IgD-negative memory B cell (primary cell): ENCODE measurements at regions not wholly inside any gene's neighbourhood (a gene's known extent, or its start where the extent isn't known, plus 50 kb on each side); places are given as distances from the start of the nearest gene placed in this dataset.
"Not testable (repeated sequence)": the region's sequence is repeated elsewhere in the genome, so short reads cannot be mapped to it uniquely, and the experiment has no call there.

Experiments
- H3K27ac Mint-ChIP-seq, 3 donors: one replicate each; pipeline ENCODE4 v1.8.0; 2020 to 2022; ENCODE audit warnings: mild to moderate bottlenecking in 3 of 3, mixed read lengths in 3 of 3, moderate library complexity in 1 of 3
- H3K27me3 Mint-ChIP-seq: one replicate; pipeline ENCODE4 v1.8.0; 2021; ENCODE audit warnings: mixed read lengths
- H3K36me3 Mint-ChIP-seq: one replicate; pipeline ENCODE4 v1.8.0; 2020; ENCODE audit warnings: mild to moderate bottlenecking, mixed read lengths
- H3K4me1 Mint-ChIP-seq, 3 donors: one replicate each; pipeline ENCODE4 v1.8.0; 2020 to 2022; ENCODE audit warnings: mixed read lengths in 3 of 3, mild to moderate bottlenecking in 1 of 3
- H3K4me3 Mint-ChIP-seq, 4 donors: one replicate each; pipeline ENCODE4 v1.8.0; 2020 to 2022; ENCODE audit warnings: mild to moderate bottlenecking in 4 of 4, mixed read lengths in 4 of 4, moderate library complexity in 3 of 4
- H3K9me3 Mint-ChIP-seq, 3 donors: one replicate each; pipeline ENCODE4 v1.8.0; 2020 to 2021; ENCODE audit warnings: mixed read lengths in 3 of 3, mild to moderate bottlenecking in 1 of 3

- Mint-ChIP-seq H3K4me1 (no peaks in the 10 kb centered on the region), H3K9me3 (peaks cover 0 to 3% (median 0%) of the 10 kb centered on the region in 3 donors), H3K27ac (no peak overlapping the region), H3K27me3 (peaks cover 5% of the 10 kb centered on the region), H3K4me3 (no peak overlapping the region), H3K36me3 (no peaks in the 10 kb centered on the region)
These were observed 314.1 kb upstream of the IL12A start for GRCh38 chr3:159674583-159674982.

- peaks cover 0 to 3% (median 0%) of the 10 kb centered on the region in 3 donors for H3K9me3 Mint-ChIP-seq
- no peak overlapping the region for H3K4me3 Mint-ChIP-seq
- peaks cover 5% of the 10 kb centered on the region for H3K27me3 Mint-ChIP-seq
- no peaks in the 10 kb centered on the region for H3K4me1 Mint-ChIP-seq
- H3K27ac Mint-ChIP-seq, result no peak overlapping the region
- no peaks in the 10 kb centered on the region for H3K36me3 Mint-ChIP-seq
These were observed 313.4 kb upstream of the IL12A start for GRCh38 chr3:159675285-159675684.

GRCh38 chr3:159679900-159680299 is 308.7 kb upstream of the IL12A start:
- no peak overlapping the region for H3K27ac Mint-ChIP-seq
- peaks cover 1% of the 10 kb centered on the region for H3K36me3 Mint-ChIP-seq
- H3K27me3 Mint-ChIP-seq, result peaks cover 3% of the 10 kb centered on the region
- H3K4me1 Mint-ChIP-seq, result no peaks in the 10 kb centered on the region
- peak overlapping the region in 1 of 4 donors; percentile 9 for H3K4me3 Mint-ChIP-seq
- H3K9me3 Mint-ChIP-seq, result peaks cover 2 to 5% (median 3%) of the 10 kb centered on the region in 3 donors

GRCh38 chr3:159681717-159682116 is 306.9 kb upstream of the IL12A start:
- not testable (repeated sequence) for H3K4me3 Mint-ChIP-seq, H3K9me3 Mint-ChIP-seq, H3K27me3 Mint-ChIP-seq, H3K36me3 Mint-ChIP-seq, H3K4me1 Mint-ChIP-seq, H3K27ac Mint-ChIP-seq

- Mint-ChIP-seq H3K4me3 (no peak overlapping the region), H3K9me3 (peaks cover 7 to 11% (median 8%) of the 10 kb centered on the region in 3 donors), H3K4me1 (no peaks in the 10 kb centered on the region), H3K27ac (no peak overlapping the region), H3K27me3 (peaks cover 2% of the 10 kb centered on the region), H3K36me3 (peaks cover 1% of the 10 kb centered on the region)
These were observed 302.8 kb upstream of the IL12A start for GRCh38 chr3:159685801-159686200.

GRCh38 chr3:159693226-159693625 is 295.4 kb upstream of the IL12A start:
- no peak overlapping the region for H3K27ac Mint-ChIP-seq
- H3K36me3 Mint-ChIP-seq, result no peaks in the 10 kb centered on the region
- no peak overlapping the region for H3K4me3 Mint-ChIP-seq
- peaks cover 4 to 6% (median 5%) of the 10 kb centered on the region in 3 donors for H3K9me3 Mint-ChIP-seq
- H3K4me1 Mint-ChIP-seq, result no peaks in the 10 kb centered on the region
- no peaks in the 10 kb centered on the region for H3K27me3 Mint-ChIP-seq

- no peaks in the 10 kb centered on the region for H3K4me1 Mint-ChIP-seq
- no peak overlapping the region for H3K4me3 Mint-ChIP-seq
- H3K27ac Mint-ChIP-seq, result peak overlapping the region in 1 of 3 donors; percentile 78
- peaks cover 2% of the 10 kb centered on the region for H3K36me3 Mint-ChIP-seq
- H3K27me3 Mint-ChIP-seq, result no peaks in the 10 kb centered on the region
- H3K9me3 Mint-ChIP-seq, result no peaks in the 10 kb centered on the region
These were observed 276.9 kb upstream of the IL12A start for GRCh38 chr3:159711560-159712333.

GRCh38 chr3:159721324-159721723 is 267.3 kb upstream of the IL12A start:
- H3K27ac Mint-ChIP-seq, result no peak overlapping the region
- peaks cover 0 to 4% (median 0%) of the 10 kb centered on the region in 3 donors for H3K9me3 Mint-ChIP-seq
- no peak overlapping the region for H3K4me3 Mint-ChIP-seq
- no peaks in the 10 kb centered on the region for H3K36me3 Mint-ChIP-seq
- H3K4me1 Mint-ChIP-seq, result no peaks in the 10 kb centered on the region
- no peaks in the 10 kb centered on the region for H3K27me3 Mint-ChIP-seq

GRCh38 chr3:159723295-159723694 is 265.3 kb upstream of the IL12A start:
- Mint-ChIP-seq H3K9me3 (peaks cover 0 to 4% (median 0%) of the 10 kb centered on the region in 3 donors), H3K27ac (no peak overlapping the region), H3K36me3 (no peaks in the 10 kb centered on the region), H3K4me1 (no peaks in the 10 kb centered on the region), H3K4me3 (no peak overlapping the region), H3K27me3 (no peaks in the 10 kb centered on the region)

- peaks cover 0 to 1% (median 0%) of the 10 kb centered on the region in 3 donors for H3K9me3 Mint-ChIP-seq
- no peaks in the 10 kb centered on the region for H3K4me1 Mint-ChIP-seq
- no peak overlapping the region for H3K4me3 Mint-ChIP-seq
- H3K27me3 Mint-ChIP-seq, result no peaks in the 10 kb centered on the region
- H3K36me3 Mint-ChIP-seq, result no peaks in the 10 kb centered on the region
- no peak overlapping the region for H3K27ac Mint-ChIP-seq
These were observed 264.0 kb upstream of the IL12A start for GRCh38 chr3:159724627-159725026.

GRCh38 chr3:159726231-159726964 is 262.2 kb upstream of the IL12A start:
- Mint-ChIP-seq H3K4me3 (no peak overlapping the region), H3K36me3 (no peaks in the 10 kb centered on the region), H3K4me1 (no peaks in the 10 kb centered on the region), H3K9me3 (peaks cover 0 to 1% (median 0%) of the 10 kb centered on the region in 3 donors), H3K27me3 (no peaks in the 10 kb centered on the region), H3K27ac (no peak overlapping the region)

GRCh38 chr3:159727506-159727905 is 261.1 kb upstream of the IL12A start:
- H3K4me3 Mint-ChIP-seq, result no peak overlapping the region
- H3K9me3 Mint-ChIP-seq, result no peaks in the 10 kb centered on the region
- H3K36me3 Mint-ChIP-seq, result no peaks in the 10 kb centered on the region
- no peak overlapping the region for H3K27ac Mint-ChIP-seq
- no peaks in the 10 kb centered on the region for H3K4me1 Mint-ChIP-seq
- H3K27me3 Mint-ChIP-seq, result peaks cover 2% of the 10 kb centered on the region

GRCh38 chr3:159731254-159731653 is 257.4 kb upstream of the IL12A start:
- Mint-ChIP-seq H3K4me3 (no peak overlapping the region), H3K9me3 (no peaks in the 10 kb centered on the region), H3K4me1 (no peaks in the 10 kb centered on the region), H3K27me3 (peaks cover 6% of the 10 kb centered on the region), H3K27ac (no peak overlapping the region), H3K36me3 (no peaks in the 10 kb centered on the region)

- Mint-ChIP-seq H3K36me3 (no peaks in the 10 kb centered on the region), H3K27me3 (peaks cover 6% of the 10 kb centered on the region), H3K4me3 (no peak overlapping the region), H3K27ac (no peak overlapping the region), H3K4me1 (no peaks in the 10 kb centered on the region), H3K9me3 (no peaks in the 10 kb centered on the region)
These were observed 256.2 kb upstream of the IL12A start for GRCh38 chr3:159732172-159733111.
